NB4 (cell line): ENCODE measurements at regions not wholly inside any gene's neighbourhood (a gene's known extent, or its start where the extent isn't known, plus 50 kb on each side); places are given as distances from the start of the nearest gene placed in this dataset.

ENCODE experiments used
- MAX ChIP-seq: IDR thresholded peaks from 2 replicates; pipeline ENCODE4 v1.6.1; 2011; ENCODE audit warnings: low read depth, low read length
- POLR2A ChIP-seq: IDR thresholded peaks from 2 replicates; pipeline ENCODE4 v1.6.1; 2011; ENCODE audit warnings: mild to moderate bottlenecking; ENCODE audit not compliant: insufficient read length; ENCODE audit errors: extremely low read depth
- TF ChIP-seq, protein P1 (sequence below): IDR thresholded peaks from one replicate; pipeline ENCODE4 v1.5.1; 2012; ENCODE audit warnings: low read depth, low read length

DNA sequence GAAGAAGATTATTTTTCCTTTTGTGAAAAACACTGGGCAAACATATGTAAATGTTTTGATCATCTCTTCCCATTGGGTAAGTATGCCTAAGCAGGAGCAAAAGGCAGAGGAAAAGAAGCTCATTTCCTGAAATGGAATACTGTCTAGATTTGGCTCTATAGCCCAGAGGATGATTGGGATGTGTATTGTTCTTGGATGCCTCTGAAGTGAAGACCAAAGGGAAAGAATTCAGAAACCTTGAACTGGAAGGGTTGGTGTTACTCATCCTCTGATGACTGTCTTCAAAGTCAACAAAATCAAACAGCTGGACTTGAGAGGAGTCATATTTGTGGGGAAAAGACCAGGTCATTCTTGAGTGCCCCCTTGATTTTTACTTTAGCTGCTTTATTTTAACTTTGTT is 112.6 kb upstream of the NT5C1B start:
- TF ChIP-seq, protein P1, sequence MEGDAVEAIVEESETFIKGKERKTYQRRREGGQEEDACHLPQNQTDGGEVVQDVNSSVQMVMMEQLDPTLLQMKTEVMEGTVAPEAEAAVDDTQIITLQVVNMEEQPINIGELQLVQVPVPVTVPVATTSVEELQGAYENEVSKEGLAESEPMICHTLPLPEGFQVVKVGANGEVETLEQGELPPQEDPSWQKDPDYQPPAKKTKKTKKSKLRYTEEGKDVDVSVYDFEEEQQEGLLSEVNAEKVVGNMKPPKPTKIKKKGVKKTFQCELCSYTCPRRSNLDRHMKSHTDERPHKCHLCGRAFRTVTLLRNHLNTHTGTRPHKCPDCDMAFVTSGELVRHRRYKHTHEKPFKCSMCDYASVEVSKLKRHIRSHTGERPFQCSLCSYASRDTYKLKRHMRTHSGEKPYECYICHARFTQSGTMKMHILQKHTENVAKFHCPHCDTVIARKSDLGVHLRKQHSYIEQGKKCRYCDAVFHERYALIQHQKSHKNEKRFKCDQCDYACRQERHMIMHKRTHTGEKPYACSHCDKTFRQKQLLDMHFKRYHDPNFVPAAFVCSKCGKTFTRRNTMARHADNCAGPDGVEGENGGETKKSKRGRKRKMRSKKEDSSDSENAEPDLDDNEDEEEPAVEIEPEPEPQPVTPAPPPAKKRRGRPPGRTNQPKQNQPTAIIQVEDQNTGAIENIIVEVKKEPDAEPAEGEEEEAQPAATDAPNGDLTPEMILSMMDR, result no peak
- TF ChIP-seq POLR2A, result no peak
- TF ChIP-seq MAX, result no peak
